ENCODE measurements at regions not wholly inside any gene's neighbourhood (a gene's known extent, or its start where the extent isn't known, plus 50 kb on each side); places are given as distances from the start of the nearest gene placed in this dataset.

DNA sequence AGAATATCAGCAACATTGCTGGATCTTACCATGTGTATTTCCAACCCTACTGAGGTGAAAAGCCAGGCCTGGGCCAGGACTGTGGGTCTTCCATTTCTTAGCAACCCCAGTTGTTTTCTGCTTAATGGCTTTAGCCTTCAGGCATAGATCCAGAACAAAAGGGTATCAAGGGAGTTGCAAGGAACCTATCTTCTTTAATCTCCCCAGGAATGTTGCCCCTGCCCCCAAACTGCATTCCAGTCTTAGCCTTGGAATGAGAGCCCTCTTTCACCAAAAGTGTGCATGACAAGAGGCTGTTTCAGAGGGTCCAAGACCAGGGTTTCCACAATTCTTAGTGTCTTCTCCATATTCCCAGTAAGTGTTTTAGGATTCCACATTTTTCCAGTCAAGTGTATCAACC lies 87.9 kb upstream of the SOX13 start:
- TF ChIP-seq ELF4 (IDR thresholded peaks at IDR 0.05) (no peak), ARNT (IDR thresholded peaks at IDR 0.05) (no peak), NFRKB (IDR thresholded peaks at IDR 0.05) (no peak), FOXA1 (IDR thresholded peaks at IDR 0.05) (no peak), SP1 (IDR thresholded peaks at IDR 0.05) (no peak)

Data from HEK293T (cell line).